Fibroblast of villous mesenchyme (primary cell): ENCODE measurements at regions not wholly inside any gene's neighbourhood (a gene's known extent, or its start where the extent isn't known, plus 50 kb on each side); places are given as distances from the start of the nearest gene placed in this dataset.

Source experiments
- DNase-seq: peaks from one replicate; pipeline ENCODE4 v3.0.0-alpha.2; 2010; ENCODE audit warnings: low read depth
- H3K4me3 ChIP-seq: 2 replicates; pipeline ENCODE4 v1.5.1; 2011; ENCODE audit warnings: low read depth, mild to moderate bottlenecking, low read length
- CTCF ChIP-seq: IDR thresholded peaks from 2 replicates; pipeline ENCODE4 v1.5.1; 2012; ENCODE audit warnings: low read depth, mild to moderate bottlenecking, low read length; ENCODE audit not compliant: insufficient read depth

DNA sequence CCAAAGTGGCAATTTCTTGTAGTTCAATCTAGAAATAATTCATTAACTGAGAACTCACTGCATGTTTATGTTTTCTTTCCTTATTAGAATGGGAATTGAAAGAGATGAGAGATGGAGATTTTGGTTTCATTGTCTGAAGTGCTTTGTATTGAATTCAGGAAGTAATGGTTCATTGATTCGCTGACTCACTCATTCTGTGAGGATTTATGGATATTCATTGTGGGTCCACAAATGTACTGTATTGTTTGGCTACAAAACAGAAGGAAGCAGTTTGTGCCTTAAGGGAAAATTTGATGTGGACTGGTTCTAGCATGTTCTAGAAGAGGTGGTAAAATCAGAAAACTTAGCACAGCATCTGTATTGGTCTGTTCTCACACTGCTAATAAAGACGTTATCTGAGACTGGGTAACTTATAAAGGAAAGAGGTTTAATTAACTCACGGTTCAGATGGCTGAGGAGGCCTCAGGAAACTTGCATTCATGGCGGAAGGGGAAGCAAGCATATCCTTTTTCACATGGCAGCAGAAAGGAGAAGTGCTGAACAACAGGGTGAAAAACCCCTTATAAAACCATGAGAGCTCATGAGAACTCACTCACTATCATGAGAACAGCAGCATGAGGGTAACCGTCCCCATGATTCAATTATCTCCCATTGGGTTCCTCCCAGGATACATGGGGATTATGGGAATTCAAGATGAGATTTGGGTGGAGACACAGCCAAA is 132.3 kb upstream of the VCX3A start:
- no peak overlapping the region for H3K4me3 ChIP-seq
- no peak for TF ChIP-seq CTCF
- no peak for DNase-seq

DNA sequence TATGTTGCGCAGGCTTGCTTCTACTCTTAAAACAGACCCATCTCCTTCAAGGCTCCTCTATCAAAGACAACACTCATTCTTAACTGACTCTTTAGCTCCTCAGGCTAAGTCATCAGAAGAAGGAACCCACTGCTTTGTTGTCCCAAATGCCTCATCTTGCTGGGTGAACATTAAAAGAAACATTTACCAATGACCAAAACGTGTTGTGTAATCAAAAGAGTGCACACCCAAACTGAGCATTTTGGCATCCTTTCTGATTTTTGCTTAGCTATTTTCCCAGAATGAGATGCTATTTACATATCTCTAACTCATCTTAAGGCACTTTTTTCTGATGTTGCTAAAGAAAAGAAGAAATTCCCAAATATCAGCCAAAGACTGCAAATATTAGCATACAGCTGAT is 131.7 kb upstream of the VCX3A start:
- DNase-seq: no peak
- no peak for TF ChIP-seq CTCF
- H3K4me3 ChIP-seq: no peak overlapping the region

- H3K4me3 ChIP-seq: no peak overlapping the region
- TF ChIP-seq CTCF: no peak
- DNase-seq: no peak
Observed at GRCh38 chrX:6661736-6662135, 126.8 kb upstream of the VCX3A start.

DNA sequence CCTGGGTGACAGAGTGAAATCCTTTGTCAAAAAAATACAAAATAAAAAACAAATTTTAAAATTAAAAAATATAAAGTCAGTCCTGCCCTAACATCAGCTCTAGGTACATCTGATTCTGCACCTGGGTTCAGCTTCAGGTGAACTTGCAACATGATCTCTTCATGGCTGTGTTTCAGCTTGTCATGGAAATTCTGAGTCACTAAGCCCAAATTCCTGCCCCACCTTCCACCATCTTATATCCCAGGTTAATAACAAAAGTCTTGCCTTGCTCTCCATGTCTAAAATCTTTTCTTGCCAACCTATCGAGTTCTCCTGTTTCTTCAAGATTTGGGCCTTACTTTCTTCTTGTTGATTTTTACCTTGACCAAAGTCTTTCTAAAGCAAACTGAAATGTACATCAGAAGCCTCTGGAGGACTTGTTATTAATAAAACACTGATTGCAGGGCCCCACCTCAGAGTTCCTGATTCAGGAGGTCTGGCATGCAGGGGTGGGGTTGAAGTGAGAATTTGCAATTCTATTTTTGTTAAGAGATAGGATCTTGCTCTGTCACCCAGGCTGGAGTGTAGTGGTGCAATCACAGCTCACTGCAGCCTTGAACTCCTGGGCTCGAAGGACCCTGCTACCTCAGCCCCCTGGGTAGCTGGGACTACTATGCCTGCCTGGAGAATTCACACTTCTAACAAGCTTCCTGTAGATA is 125.8 kb upstream of the VCX3A start:
- TF ChIP-seq CTCF: no peak
- DNase-seq: no peak
- H3K4me3 ChIP-seq: no peak overlapping the region

DNA sequence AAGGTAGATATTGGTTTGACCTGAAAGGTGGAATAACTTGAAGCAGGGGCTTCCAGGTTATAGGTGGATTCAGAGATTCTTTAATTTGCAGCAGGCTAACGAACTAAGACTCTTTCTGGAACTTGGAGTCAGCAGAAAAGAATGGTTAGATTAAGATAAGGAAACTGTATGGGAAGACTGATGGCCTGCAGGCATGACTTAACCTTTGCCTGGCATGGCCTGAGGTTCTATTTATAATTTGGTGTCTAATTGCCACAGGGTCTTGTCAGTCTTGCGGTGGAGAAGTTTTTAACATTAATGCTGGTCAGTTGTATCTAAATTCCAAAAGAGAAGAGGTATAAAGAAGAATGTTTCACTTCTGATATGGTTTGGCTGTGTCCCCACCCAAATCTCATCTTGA is 110.3 kb upstream of the VCX3A start:
- no peak for DNase-seq
- no peak for TF ChIP-seq CTCF

DNA sequence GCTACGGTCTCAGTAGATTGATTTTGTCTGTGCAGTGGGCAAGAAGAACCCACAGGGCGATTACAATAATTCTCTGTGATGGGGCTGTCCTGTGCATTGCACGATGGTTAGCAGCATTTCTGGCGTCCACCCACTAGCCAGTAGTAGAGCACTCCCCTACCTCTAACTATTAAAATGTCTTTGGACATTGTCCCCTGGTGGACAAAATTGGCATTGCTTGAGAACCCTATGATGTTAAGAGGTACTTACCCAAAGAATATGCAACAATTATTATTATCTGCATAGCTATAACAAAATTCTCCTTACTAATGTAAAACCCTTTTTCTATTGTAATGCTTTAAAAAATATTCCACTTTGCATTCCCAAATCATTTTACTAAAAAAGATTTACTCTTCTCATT is 109.5 kb upstream of the VCX3A start:
- DNase-seq: no peak

More for the DNA sequence above, 110.3 kb upstream of the VCX3A start:
- H3K4me3 ChIP-seq: no peak overlapping the region

More for the DNA sequence above, 109.5 kb upstream of the VCX3A start:
- H3K4me3 ChIP-seq: no peak overlapping the region
- no peak for TF ChIP-seq CTCF
